ENCODE measurements at regions not wholly inside any gene's neighbourhood (a gene's known extent, or its start where the extent isn't known, plus 50 kb on each side); places are given as distances from the start of the nearest gene placed in this dataset.

- H3K27me3 Mint-ChIP-seq (ENCODE audit: insufficient read depth) = no peaks in the 10 kb centered on the region
- Histone ChIP-seq H3K36me3 (ENCODE audit: control insufficient read depth, insufficient read depth, low read length) (no peaks in the 10 kb centered on the region), H3K4me1 (ENCODE audit: control insufficient read depth, insufficient read depth, low read length) (no peaks in the 10 kb centered on the region), H3K27ac (ENCODE audit: low read depth, low read length) (no peak overlapping the region), H3K4me3 (ENCODE audit: low read length) (no peak overlapping the region), H3K27me3 (ENCODE audit: control insufficient read depth, insufficient read depth, low read length, poor library complexity, severe bottlenecking) (no peaks in the 10 kb centered on the region), H3K9ac (ENCODE audit: extremely low read depth, low read length, poor library complexity, severe bottlenecking) (no peak overlapping the region), H3K9me3 (ENCODE audit: control insufficient read depth, low read length) (no peaks in the 10 kb centered on the region)
- H3K27ac Mint-ChIP-seq = no peak overlapping the region
- no peak overlapping the region for H3K4me3 Mint-ChIP-seq
- WGBS, 2 experiments (ENCODE audit: insufficient coverage in 1 of 2, insufficient read length in 1 of 2) = 88% methylated on average over 1 of the region's 1 CpG; no CpG with 5 or more reads in 1 of the 2 experiments
- no peak for TF ChIP-seq CTCF (conservative IDR thresholded peaks at IDR 0.05)
- H3K4me1 Mint-ChIP-seq = no peaks in the 10 kb centered on the region
- DNase-seq = no peak
- H3K9me3 Mint-ChIP-seq = peaks cover 4% of the 10 kb centered on the region
- H3K36me3 Mint-ChIP-seq (ENCODE audit: low read depth) = no peaks in the 10 kb centered on the region
Measured at GRCh38 chr5:161040818-161041217, 188.8 kb upstream of the ATP10B start.

- H3K27me3 ChIP-seq (ENCODE audit: control insufficient read depth, insufficient read depth, low read length, poor library complexity, severe bottlenecking) = no peaks in the 10 kb centered on the region
- TF ChIP-seq CTCF (conservative IDR thresholded peaks at IDR 0.05) = no peak
- no peaks in the 10 kb centered on the region for H3K4me1 Mint-ChIP-seq
- no peaks in the 10 kb centered on the region for H3K27me3 Mint-ChIP-seq (ENCODE audit: insufficient read depth)
- no peak for DNase-seq
- H3K4me3 Mint-ChIP-seq = no peak overlapping the region
- H3K9ac ChIP-seq (ENCODE audit: extremely low read depth, low read length, poor library complexity, severe bottlenecking) = no peak overlapping the region
- no peaks in the 10 kb centered on the region for H3K36me3 Mint-ChIP-seq (ENCODE audit: low read depth)
- no peak overlapping the region for H3K27ac Mint-ChIP-seq
- peaks cover 4% of the 10 kb centered on the region for H3K9me3 Mint-ChIP-seq
- H3K4me3 ChIP-seq (ENCODE audit: low read length) = no peak overlapping the region
- H3K27ac ChIP-seq (ENCODE audit: low read depth, low read length) = no peak overlapping the region
- no peaks in the 10 kb centered on the region for H3K9me3 ChIP-seq (ENCODE audit: control insufficient read depth, low read length)
- WGBS, 2 experiments (ENCODE audit: insufficient coverage in 1 of 2, insufficient read length in 1 of 2) = 89 to 100% methylated on average over 1 to 3 of the region's 3 CpGs
- no peaks in the 10 kb centered on the region for H3K4me1 ChIP-seq (ENCODE audit: control insufficient read depth, insufficient read depth, low read length)
- H3K36me3 ChIP-seq (ENCODE audit: control insufficient read depth, insufficient read depth, low read length) = no peaks in the 10 kb centered on the region
Measured at GRCh38 chr5:161036296-161036695, 184.3 kb upstream of the ATP10B start.

- H3K27me3 ChIP-seq (ENCODE audit: control insufficient read depth, insufficient read depth, low read length, poor library complexity, severe bottlenecking) = no peaks in the 10 kb centered on the region
- peaks cover under 1% of the 10 kb centered on the region for H3K9me3 Mint-ChIP-seq
- H3K4me3 ChIP-seq (ENCODE audit: low read length) = no peak overlapping the region
- no peaks in the 10 kb centered on the region for H3K9me3 ChIP-seq (ENCODE audit: control insufficient read depth, low read length)
- H3K9ac ChIP-seq (ENCODE audit: extremely low read depth, low read length, poor library complexity, severe bottlenecking) = no peak overlapping the region
- no peaks in the 10 kb centered on the region for H3K36me3 ChIP-seq (ENCODE audit: control insufficient read depth, insufficient read depth, low read length)
- H3K4me1 Mint-ChIP-seq = no peaks in the 10 kb centered on the region
- no peak for TF ChIP-seq CTCF (conservative IDR thresholded peaks at IDR 0.05)
- no peak overlapping the region for H3K4me3 Mint-ChIP-seq
- no peak overlapping the region for H3K27ac ChIP-seq (ENCODE audit: low read depth, low read length)
- H3K27ac Mint-ChIP-seq = peak overlapping the region; percentile 18
- DNase-seq = no peak
- H3K36me3 Mint-ChIP-seq (ENCODE audit: low read depth) = no peaks in the 10 kb centered on the region
- H3K27me3 Mint-ChIP-seq (ENCODE audit: insufficient read depth) = no peaks in the 10 kb centered on the region
- 86 to 90% methylated on average over 1 of the region's 1 CpG for WGBS, 2 experiments (ENCODE audit: insufficient coverage in 1 of 2, insufficient read length in 1 of 2)
- no peaks in the 10 kb centered on the region for H3K4me1 ChIP-seq (ENCODE audit: control insufficient read depth, insufficient read depth, low read length)
Measured at GRCh38 chr5:161034451-161034850, 182.4 kb upstream of the ATP10B start.

Data from endodermal cell (in vitro differentiated cells).